T-cell (primary cell): ENCODE measurements at regions not wholly inside any gene's neighbourhood (a gene's known extent, or its start where the extent isn't known, plus 50 kb on each side); places are given as distances from the start of the nearest gene placed in this dataset.

ENCODE experiments used
- ATAC-seq, 4 experiments: fragments of 200-7000 bp in 3 of 4; fragments of 150-1000 bp in 1 of 4; cut with Tn5 transposase; replicated peaks in 1 of 4; 1 replicate in 3 of 4; 2 replicates in 1 of 4; pipeline ENCODE4 v1.10.0; 2021; ENCODE audit warnings: moderate library complexity in 3 of 4, mild to moderate bottlenecking in 2 of 4, moderate number of reproducible peaks in 1 of 4
- CTCF ChIA-PET, 2 donors: fragments of 300-600 bp; sonication (Branson Sonifier 250); formaldehyde crosslinking; loops; one replicate each; lab custom pipeline; 2022; ENCODE audit warnings: antibody characterized with exemption in 2 of 2; lab: Charles Lee
- POLR2A ChIA-PET, 2 donors: fragments of 300-600 bp; sonication (Branson Sonifier 250); formaldehyde crosslinking; loops; one replicate each; lab custom pipeline; 2022; ENCODE audit warnings: antibody characterized with exemption in 2 of 2; lab: Charles Lee
- DNase-seq, 35 experiments: peaks; one replicate each; pipeline versions ENCODE4 v3.0.0 to v3.0.0-alpha.2; 2013 to 2023
- H3K27ac ChIP-seq: one replicate; pipeline ENCODE4 v1.5.1; 2013; ENCODE audit warnings: low read length
- H3K27me3 ChIP-seq, 2 experiments: replicated peaks in 1 of 2; 1 replicate in 1 of 2; 2 replicates in 1 of 2; pipeline versions ENCODE4 v1.6.1 to v1.7.0; 2013; ENCODE audit warnings: low read length in 1 of 2, mixed read lengths in 1 of 2; ENCODE audit not compliant: control insufficient read depth in 2 of 2, insufficient read depth in 2 of 2; ENCODE audit errors: extremely low read depth in 1 of 2
- H3K36me3 ChIP-seq, 2 donors: 1 replicate in 1 of 2; 2 replicates in 1 of 2; pipeline versions ENCODE4 v1.6.1 to v1.7.0; 2013; ENCODE audit warnings: low read length in 1 of 2; ENCODE audit not compliant: control insufficient read depth in 2 of 2, insufficient read depth in 1 of 2; ENCODE audit errors: extremely low read depth in 1 of 2
- H3K4me1 ChIP-seq, 2 experiments: 1 replicate in 1 of 2; 2 replicates in 1 of 2; pipeline versions ENCODE4 v1.6.1 to v1.7.0; 2013; ENCODE audit warnings: low read length in 2 of 2, mixed read lengths in 1 of 2; ENCODE audit not compliant: insufficient read depth in 2 of 2, control insufficient read depth in 1 of 2; ENCODE audit errors: extremely low read depth in 1 of 2
- H3K4me3 ChIP-seq, 2 donors: 1 replicate in 1 of 2; 2 replicates in 1 of 2; pipeline versions ENCODE4 v1.5.1 to v1.7.0; 2013; ENCODE audit warnings: mild to moderate bottlenecking in 2 of 2, low read length in 1 of 2, moderate library complexity in 1 of 2; ENCODE audit not compliant: control insufficient read depth in 1 of 2; ENCODE audit errors: extremely low read depth in 1 of 2
- H3K9me3 ChIP-seq: 2 replicates; pipeline ENCODE4 v1.7.0; 2013
- H3K27ac Mint-ChIP-seq, 2 donors: one replicate each; pipeline ENCODE4 v1.8.0; 2020 to 2021; ENCODE audit warnings: mild to moderate bottlenecking in 2 of 2, mixed read lengths in 2 of 2
- H3K27me3 Mint-ChIP-seq, 2 donors: one replicate each; pipeline ENCODE4 v1.8.0; 2021 to 2022; ENCODE audit warnings: mixed read lengths in 2 of 2
- H3K36me3 Mint-ChIP-seq: one replicate; pipeline ENCODE4 v1.8.0; 2021; ENCODE audit warnings: mixed read lengths
- H3K4me1 Mint-ChIP-seq, 3 donors: one replicate each; pipeline ENCODE4 v1.8.0; 2020 to 2022; ENCODE audit warnings: mixed read lengths in 3 of 3, mild to moderate bottlenecking in 1 of 3
- H3K4me3 Mint-ChIP-seq, 3 donors: one replicate each; pipeline ENCODE4 v1.8.0; 2020 to 2022; ENCODE audit warnings: mild to moderate bottlenecking in 3 of 3, mixed read lengths in 3 of 3, moderate library complexity in 3 of 3
- H3K9me3 Mint-ChIP-seq, 3 donors: one replicate each; pipeline ENCODE4 v1.8.0; 2020 to 2022; ENCODE audit warnings: mixed read lengths in 3 of 3
- WGBS: methylation state at CpG from one replicate; pipeline ENCODE4 v1.1.5; 2013; ENCODE audit warnings: missing lambda C conversion rate; ENCODE audit not compliant: insufficient coverage; 5-methylcytosine and 5-hydroxymethylcytosine counted together

DNA sequence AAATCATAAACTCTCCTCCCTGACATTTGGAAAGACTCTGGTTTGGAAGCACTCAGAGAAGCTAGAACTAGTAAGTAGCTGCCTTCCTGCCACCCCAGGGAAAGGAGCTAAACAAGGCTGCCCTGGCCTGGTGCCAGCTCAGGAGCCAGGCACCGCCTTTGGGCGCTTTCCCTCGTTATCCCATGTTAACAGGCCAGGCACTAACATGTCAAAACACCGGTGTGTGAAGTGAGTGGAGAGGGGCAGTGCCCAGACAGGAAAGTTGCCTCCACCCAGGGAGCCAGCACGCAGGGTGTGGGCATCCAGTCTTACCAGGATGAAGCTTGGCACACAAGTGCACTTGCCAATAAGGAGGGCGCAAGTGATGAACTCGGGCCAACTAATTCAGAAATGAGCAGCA, 346.8 kb downstream of the RRAGC start:
- DNase-seq (no peak), ATAC-seq (no peak)
- H3K4me1 Mint-ChIP-seq = no peaks in the 10 kb centered on the region
- H3K27ac ChIP-seq = no peak overlapping the region
- peaks cover 29 to 33% of the 10 kb centered on the region in 2 donors for H3K27me3 Mint-ChIP-seq
- WGBS = 89% methylated on average over 5 of the region's 7 CpGs
- ChIA-PET POLR2A (interaction anchor here in 1 of 2 donors (0.6 kb wide), 1 partner anchor 596 kb away, joined by 5 read pairs; no protein-coding TSS in a partner anchor), CTCF (no interaction called here)
- no peak overlapping the region for H3K4me3 ChIP-seq
- no peaks in the 10 kb centered on the region for H3K4me1 ChIP-seq
- no peaks in the 10 kb centered on the region for H3K36me3 Mint-ChIP-seq
- peaks cover 5 to 22% of the 10 kb centered on the region in 2 experiments for H3K27me3 ChIP-seq
- H3K36me3 ChIP-seq = no peaks in the 10 kb centered on the region
- H3K27ac Mint-ChIP-seq = no peak overlapping the region
- H3K9me3 ChIP-seq = no peaks in the 10 kb centered on the region
- no peaks in the 10 kb centered on the region for H3K9me3 Mint-ChIP-seq
- H3K4me3 Mint-ChIP-seq = no peak overlapping the region

DNA sequence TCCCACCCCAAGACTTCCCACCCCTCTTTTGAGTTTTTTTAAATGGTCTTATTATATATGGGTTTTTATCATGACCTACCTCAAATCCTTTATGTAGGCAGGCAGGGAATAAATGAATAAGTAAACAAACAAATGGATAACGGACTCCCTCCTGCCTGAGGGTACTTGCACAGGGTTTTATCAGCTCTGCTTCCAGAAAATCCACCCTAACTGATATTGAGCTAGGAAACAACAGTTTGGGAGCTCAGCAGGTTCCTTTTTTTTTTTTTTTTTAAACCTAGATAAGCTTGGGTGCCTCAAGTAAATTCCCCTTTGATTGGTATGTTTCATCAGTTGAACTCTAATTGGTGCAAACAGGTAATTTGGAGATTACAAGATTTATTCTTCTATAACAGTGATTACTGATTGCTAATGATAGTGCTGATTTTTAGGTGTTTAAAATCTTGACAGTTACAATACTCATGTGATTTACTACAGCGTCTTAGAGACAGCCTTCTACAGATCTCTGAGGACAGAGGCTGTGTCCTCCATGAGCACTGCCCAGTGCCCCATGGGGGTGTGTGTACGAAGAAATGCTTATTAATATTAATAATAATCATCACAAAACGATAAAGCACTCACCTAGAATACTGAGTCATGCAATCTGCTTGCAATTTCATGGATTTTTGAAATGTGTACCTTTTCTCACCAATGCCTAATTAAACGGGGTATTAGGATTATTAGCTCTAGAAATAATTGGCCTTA, 347.4 kb downstream of the RRAGC start:
- H3K4me3 Mint-ChIP-seq = no peak overlapping the region
- Histone ChIP-seq H3K4me1 (no peaks in the 10 kb centered on the region), H3K27me3 (peaks cover 5 to 22% of the 10 kb centered on the region in 2 experiments), H3K4me3 (no peak overlapping the region), H3K9me3 (no peaks in the 10 kb centered on the region), H3K27ac (no peak overlapping the region), H3K36me3 (no peaks in the 10 kb centered on the region)
- no peak for DNase-seq
- peaks cover 29 to 33% of the 10 kb centered on the region in 2 donors for H3K27me3 Mint-ChIP-seq
- ChIA-PET CTCF (no interaction called here), POLR2A (interaction anchor here in 1 of 2 donors (0.6 kb wide), 1 partner anchor 596 kb away, joined by 5 read pairs; no protein-coding TSS in a partner anchor)
- no peak for ATAC-seq
- H3K36me3 Mint-ChIP-seq = no peaks in the 10 kb centered on the region
- H3K27ac Mint-ChIP-seq = no peak overlapping the region
- no peaks in the 10 kb centered on the region for H3K4me1 Mint-ChIP-seq
- no peaks in the 10 kb centered on the region for H3K9me3 Mint-ChIP-seq
- WGBS = no CpG with 5 or more reads among the region's 5 CpGs

GRCh38 chr1:38508232-38508631, 351.3 kb downstream of the RRAGC start:
- POLR2A ChIA-PET = no interaction called here
- WGBS = 38% methylated on average over 2 of the region's 6 CpGs
- H3K27me3 Mint-ChIP-seq = peaks cover 43 to 51% of the 10 kb centered on the region in 2 donors

GRCh38 chr1:38507563-38507962, 352.0 kb downstream of the RRAGC start:
- no peaks in the 10 kb centered on the region for H3K9me3 ChIP-seq
- H3K4me1 ChIP-seq = no peaks in the 10 kb centered on the region
- ChIA-PET CTCF (no interaction called here), POLR2A (no interaction called here)
- Mint-ChIP-seq H3K9me3 (no peaks in the 10 kb centered on the region), H3K4me3 (no peak overlapping the region), H3K4me1 (peaks cover 0 to 9% (median 2%) of the 10 kb centered on the region in 3 donors), H3K36me3 (no peaks in the 10 kb centered on the region), H3K27me3 (peaks cover 44 to 53% of the 10 kb centered on the region in 2 donors), H3K27ac (no peak overlapping the region)
- H3K27me3 ChIP-seq = peaks cover 5 to 32% of the 10 kb centered on the region in 2 experiments
- no peak overlapping the region for H3K27ac ChIP-seq
- no peak for ATAC-seq
- H3K36me3 ChIP-seq = no peaks in the 10 kb centered on the region
- DNase-seq = no peak
- WGBS = 71% methylated on average over 2 of the region's 6 CpGs
- no peak overlapping the region for H3K4me3 ChIP-seq

More at GRCh38 chr1:38508232-38508631, 351.3 kb downstream of the RRAGC start:
- H3K4me1 ChIP-seq = no peaks in the 10 kb centered on the region
- H3K36me3 ChIP-seq = no peaks in the 10 kb centered on the region
- H3K4me3 ChIP-seq = no peak overlapping the region
- Mint-ChIP-seq H3K36me3 (no peaks in the 10 kb centered on the region), H3K27ac (no peak overlapping the region), H3K4me3 (no peak overlapping the region), H3K4me1 (peaks cover 0 to 9% (median 2%) of the 10 kb centered on the region in 3 donors), H3K9me3 (no peaks in the 10 kb centered on the region)
- ATAC-seq = no peak
- CTCF ChIA-PET = no interaction called here
- no peak for DNase-seq
- peaks cover 5 to 30% of the 10 kb centered on the region in 2 experiments for H3K27me3 ChIP-seq
- no peaks in the 10 kb centered on the region for H3K9me3 ChIP-seq
- H3K27ac ChIP-seq = no peak overlapping the region

- DNase-seq = no peak
- H3K27me3 Mint-ChIP-seq = peaks cover 35 to 50% of the 10 kb centered on the region in 2 donors
These were observed 353.6 kb downstream of the RRAGC start for GRCh38 chr1:38505944-38506343.

GRCh38 chr1:38502758-38503157, 356.8 kb downstream of the RRAGC start:
- CTCF ChIA-PET = no interaction called here
- no peak overlapping the region for H3K4me3 ChIP-seq
- 52% methylated on average over 4 of the region's 4 CpGs for WGBS
- Mint-ChIP-seq H3K36me3 (no peaks in the 10 kb centered on the region), H3K4me3 (no peak overlapping the region), H3K27ac (no peak overlapping the region), H3K4me1 (peaks cover 4 to 15% (median 5%) of the 10 kb centered on the region in 3 donors), H3K9me3 (no peaks in the 10 kb centered on the region), H3K27me3 (peaks cover 26 to 48% of the 10 kb centered on the region in 2 donors)
- peaks cover 0 to 19% of the 10 kb centered on the region in 2 experiments for H3K27me3 ChIP-seq
- POLR2A ChIA-PET = no interaction called here
- H3K36me3 ChIP-seq = no peaks in the 10 kb centered on the region
- ATAC-seq (no peak), DNase-seq (no peak)
- H3K27ac ChIP-seq = no peak overlapping the region
- peaks cover 0 to 2% of the 10 kb centered on the region in 2 experiments for H3K4me1 ChIP-seq
- no peaks in the 10 kb centered on the region for H3K9me3 ChIP-seq

More at GRCh38 chr1:38505944-38506343, 353.6 kb downstream of the RRAGC start:
- no peaks in the 10 kb centered on the region for H3K36me3 ChIP-seq
- no peak for ATAC-seq
- H3K27ac ChIP-seq = no peak overlapping the region
- CTCF ChIA-PET = no interaction called here
- no peaks in the 10 kb centered on the region for H3K9me3 ChIP-seq
- Mint-ChIP-seq H3K27ac (no peak overlapping the region), H3K9me3 (no peaks in the 10 kb centered on the region), H3K4me3 (no peak overlapping the region), H3K36me3 (no peaks in the 10 kb centered on the region), H3K4me1 (peaks cover 0 to 9% (median 2%) of the 10 kb centered on the region in 3 donors)
- POLR2A ChIA-PET = no interaction called here
- H3K4me1 ChIP-seq = no peaks in the 10 kb centered on the region
- no peak overlapping the region for H3K4me3 ChIP-seq
- H3K27me3 ChIP-seq = peaks cover 5 to 27% of the 10 kb centered on the region in 2 experiments
- 65% methylated on average over 3 of the region's 8 CpGs for WGBS
